GM10248 (cell line): ENCODE measurements at regions not wholly inside any gene's neighbourhood (a gene's known extent, or its start where the extent isn't known, plus 50 kb on each side); places are given as distances from the start of the nearest gene placed in this dataset.

Source experiments
- CTCF ChIA-PET: fragments of 300-600 bp; sonication (Branson Sonifier 250); formaldehyde crosslinking; extraction: SDS; loops from one replicate; lab custom pipeline; 2021; ENCODE audit warnings: antibody characterized with exemption; lab: Yijun Ruan, JAX
- POLR2A ChIA-PET: fragments of 350-650 bp; sonication (Branson Sonifier 250); formaldehyde crosslinking; extraction: SDS; loops from one replicate; lab custom pipeline; 2020; ENCODE audit warnings: antibody characterized with exemption; lab: Yijun Ruan, JAX
- DNase-seq: peaks from one replicate; pipeline ENCODE4 v3.0.0; 2012; ENCODE audit errors: extremely low spot score
- CTCF ChIP-seq: IDR thresholded peaks from 2 replicates; pipeline ENCODE4 v1.5.1; 2012; ENCODE audit warnings: mild to moderate bottlenecking, low read depth; ENCODE audit errors: extremely low read depth, missing control alignments, control extremely low read depth

GRCh38 chr1:110260194-110260593, 50.1 kb downstream of the KCNC4 start:
- POLR2A ChIA-PET, result no interaction called here
- CTCF ChIA-PET, result interaction anchor here (1.3 kb wide), 1 partner anchor 10 kb away, joined by 3 read pairs; no protein-coding TSS in a partner anchor
- no peak for TF ChIP-seq CTCF
- DNase-seq, result no peak

GRCh38 chr1:110262296-110262695, 52.2 kb downstream of the KCNC4 start:
- no peak for DNase-seq
- POLR2A ChIA-PET, result no interaction called here
- CTCF ChIA-PET, result interaction anchor here (0.8 to 1.2 kb wide), 2 partner anchors 23 to 54 kb away, joined by 3 to 9 read pairs; no protein-coding TSS in a partner anchor
- TF ChIP-seq CTCF, result no peak

- POLR2A ChIA-PET, result no interaction called here
- no peak for TF ChIP-seq CTCF
- no peak for DNase-seq
- CTCF ChIA-PET, result interaction anchor here (1.2 to 2.4 kb wide), 2 partner anchors 55 kb away, joined by 9 to 12 read pairs; no protein-coding TSS in a partner anchor
Measured at GRCh38 chr1:110262846-110263631, 52.9 kb downstream of the KCNC4 start.

GRCh38 chr1:110264430-110264829, 54.3 kb downstream of the KCNC4 start:
- CTCF ChIA-PET, result interaction anchor here (1.0 to 2.4 kb wide), 5 partner anchors 32 to 176 kb away, joined by 4 to 12 read pairs (median 4); no protein-coding TSS in a partner anchor
- DNase-seq, result no peak
- POLR2A ChIA-PET, result no interaction called here
- no peak for TF ChIP-seq CTCF

GRCh38 chr1:110265186-110265585, 55.1 kb downstream of the KCNC4 start:
- no peak for TF ChIP-seq CTCF
- ChIA-PET POLR2A (no interaction called here), CTCF (interaction anchor here (1.0 to 2.4 kb wide), 3 partner anchors 57 to 177 kb away, joined by 4 to 12 read pairs (median 7); no protein-coding TSS in a partner anchor)
- no peak for DNase-seq

- CTCF ChIA-PET, result interaction anchor here (1.1 kb wide), 1 partner anchor 229 kb away, joined by 3 read pairs; no protein-coding TSS in a partner anchor
- no peak for TF ChIP-seq CTCF
- POLR2A ChIA-PET, result no interaction called here
- DNase-seq, result no peak
Measured at GRCh38 chr1:110266834-110267233, 56.7 kb downstream of the KCNC4 start.
